Femur (tissue), 1 donor: ENCODE measurements at regions not wholly inside any gene's neighbourhood (a gene's known extent, or its start where the extent isn't known, plus 50 kb on each side); places are given as distances from the start of the nearest gene placed in this dataset.

Experiments used
- DNase-seq: peaks from one replicate; pipeline ENCODE4 v3.0.0-alpha.2; 2017

- DNase-seq, result no peak
These were observed 247.5 kb upstream of the GOLIM4 start for GRCh38 chr3:168342946-168343850.

- no peak for DNase-seq
These were observed 246.5 kb upstream of the GOLIM4 start for GRCh38 chr3:168341956-168342936.

- DNase-seq, result no peak
These were observed 245.6 kb upstream of the GOLIM4 start for GRCh38 chr3:168341192-168341815.

GRCh38 chr3:168338161-168338560 is 242.4 kb upstream of the GOLIM4 start:
- DNase-seq, result no peak

- no peak for DNase-seq
These were observed 240.6 kb upstream of the GOLIM4 start for GRCh38 chr3:168336276-168336675.

- no peak for DNase-seq
These were observed 237.7 kb upstream of the GOLIM4 start for GRCh38 chr3:168333410-168333935.

- no peak for DNase-seq
These were observed 236.0 kb upstream of the GOLIM4 start for GRCh38 chr3:168331756-168332155.

GRCh38 chr3:168330983-168331382 is 235.3 kb upstream of the GOLIM4 start:
- DNase-seq, result no peak

GRCh38 chr3:168327856-168328255 is 232.1 kb upstream of the GOLIM4 start:
- DNase-seq, result no peak

GRCh38 chr3:168325684-168326083 is 230.0 kb upstream of the GOLIM4 start:
- DNase-seq, result no peak

- DNase-seq, result no peak
These were observed 227.2 kb upstream of the GOLIM4 start for GRCh38 chr3:168322941-168323340.

GRCh38 chr3:168314166-168314565 is 218.4 kb upstream of the GOLIM4 start:
- no peak for DNase-seq

GRCh38 chr3:168312984-168313383 is 217.3 kb upstream of the GOLIM4 start:
- DNase-seq, result no peak

GRCh38 chr3:168307893-168308292 is 212.2 kb upstream of the GOLIM4 start:
- DNase-seq, result no peak

- DNase-seq, result no peak
These were observed 199.3 kb upstream of the GOLIM4 start for GRCh38 chr3:168295027-168295426.

GRCh38 chr3:168292296-168292695 is 196.6 kb upstream of the GOLIM4 start:
- no peak for DNase-seq

GRCh38 chr3:168289471-168290008 is 193.8 kb upstream of the GOLIM4 start:
- DNase-seq, result no peak

GRCh38 chr3:168288511-168289401 is 193.0 kb upstream of the GOLIM4 start:
- no peak for DNase-seq

GRCh38 chr3:168285506-168285905 is 189.8 kb upstream of the GOLIM4 start:
- no peak for DNase-seq

GRCh38 chr3:168284728-168285127 is 189.0 kb upstream of the GOLIM4 start:
- no peak for DNase-seq

GRCh38 chr3:168275662-168276061 is 179.9 kb upstream of the GOLIM4 start:
- no peak for DNase-seq
